HFFc6 (cell line): ENCODE measurements at regions not wholly inside any gene's neighbourhood (a gene's known extent, or its start where the extent isn't known, plus 50 kb on each side); places are given as distances from the start of the nearest gene placed in this dataset.

Experiments
- DNase-seq: peaks from one replicate; pipeline ENCODE4 v3.0.0-alpha.2; 2018
- H3K27ac Mint-ChIP-seq: 2 replicates; pipeline ENCODE4 v1.8.0; 2020; ENCODE audit warnings: mild to moderate bottlenecking, mixed read lengths
- H3K27me3 Mint-ChIP-seq: 2 replicates; pipeline ENCODE4 v1.8.0; 2021; ENCODE audit warnings: mild to moderate bottlenecking, moderate library complexity, mixed read lengths; ENCODE audit not compliant: insufficient read depth
- H3K36me3 Mint-ChIP-seq: 2 replicates; pipeline ENCODE4 v1.8.0; 2021; ENCODE audit warnings: low read depth, mixed read lengths
- H3K4me1 Mint-ChIP-seq: 2 replicates; pipeline ENCODE4 v1.8.0; 2020; ENCODE audit warnings: low read depth, mixed read lengths
- H3K4me3 Mint-ChIP-seq: 2 replicates; pipeline ENCODE4 v1.8.0; 2020; ENCODE audit warnings: mild to moderate bottlenecking, moderate library complexity, mixed read lengths
- H3K9me3 Mint-ChIP-seq: 2 replicates; pipeline ENCODE4 v1.8.0; 2020; ENCODE audit warnings: mild to moderate bottlenecking, mixed read lengths
- CTCF ChIP-seq: fragments of 200-600 bp; sonication (generic); IDR thresholded peaks from 2 replicates; pipeline ENCODE4 v1.5.0; 2021; ENCODE audit warnings: antibody characterized with exemption, mild to moderate bottlenecking

- TF ChIP-seq CTCF = no peak
- Mint-ChIP-seq H3K27me3 (no peaks in the 10 kb centered on the region), H3K9me3 (no peaks in the 10 kb centered on the region), H3K27ac (peak overlapping the region; percentile 81), H3K36me3 (no peaks in the 10 kb centered on the region), H3K4me1 (peaks cover 73% of the 10 kb centered on the region), H3K4me3 (peak overlapping the region; percentile 69; the same call in 1 of the 2 replicates)
- DNase-seq = no peak
Measured at GRCh38 chr5:124662181-124662781, 84.2 kb downstream of the ZNF608 start.

GRCh38 chr5:124661317-124662141 lies 84.9 kb downstream of the ZNF608 start:
- no peaks in the 10 kb centered on the region for H3K27me3 Mint-ChIP-seq
- peak; percentile 80 for DNase-seq
- no peaks in the 10 kb centered on the region for H3K36me3 Mint-ChIP-seq
- peak overlapping the region; percentile 81 for H3K27ac Mint-ChIP-seq
- peaks cover 73% of the 10 kb centered on the region for H3K4me1 Mint-ChIP-seq
- H3K4me3 Mint-ChIP-seq = peak overlapping the region; percentile 69
- no peak for TF ChIP-seq CTCF
- H3K9me3 Mint-ChIP-seq = no peaks in the 10 kb centered on the region

GRCh38 chr5:124660229-124661093 lies 86.0 kb downstream of the ZNF608 start:
- H3K36me3 Mint-ChIP-seq = no peaks in the 10 kb centered on the region
- no peaks in the 10 kb centered on the region for H3K27me3 Mint-ChIP-seq
- no peaks in the 10 kb centered on the region for H3K9me3 Mint-ChIP-seq
- H3K27ac Mint-ChIP-seq = peak overlapping the region; percentile 81
- no peak for DNase-seq
- peaks cover 67% of the 10 kb centered on the region for H3K4me1 Mint-ChIP-seq
- H3K4me3 Mint-ChIP-seq = peak overlapping the region; percentile 69
- TF ChIP-seq CTCF = no peak

- no peaks in the 10 kb centered on the region for H3K36me3 Mint-ChIP-seq
- no peak for DNase-seq
- H3K27ac Mint-ChIP-seq = no peak overlapping the region; the same call in 1 of the 2 replicates
- peaks cover 62% of the 10 kb centered on the region for H3K4me1 Mint-ChIP-seq
- H3K4me3 Mint-ChIP-seq = no peak overlapping the region
- no peak for TF ChIP-seq CTCF
- no peaks in the 10 kb centered on the region for H3K9me3 Mint-ChIP-seq
- H3K27me3 Mint-ChIP-seq = no peaks in the 10 kb centered on the region
Measured at GRCh38 chr5:124659798-124660197, 86.6 kb downstream of the ZNF608 start.

- Mint-ChIP-seq H3K27me3 (no peaks in the 10 kb centered on the region), H3K36me3 (no peaks in the 10 kb centered on the region), H3K4me1 (peaks cover 55% of the 10 kb centered on the region), H3K4me3 (no peak overlapping the region), H3K27ac (no peak overlapping the region), H3K9me3 (no peaks in the 10 kb centered on the region)
- no peak for TF ChIP-seq CTCF
- DNase-seq = no peak
Measured at GRCh38 chr5:124658867-124659557, 87.4 kb downstream of the ZNF608 start.
